ENCODE measurements at regions not wholly inside any gene's neighbourhood (a gene's known extent, or its start where the extent isn't known, plus 50 kb on each side); places are given as distances from the start of the nearest gene placed in this dataset.

DNA sequence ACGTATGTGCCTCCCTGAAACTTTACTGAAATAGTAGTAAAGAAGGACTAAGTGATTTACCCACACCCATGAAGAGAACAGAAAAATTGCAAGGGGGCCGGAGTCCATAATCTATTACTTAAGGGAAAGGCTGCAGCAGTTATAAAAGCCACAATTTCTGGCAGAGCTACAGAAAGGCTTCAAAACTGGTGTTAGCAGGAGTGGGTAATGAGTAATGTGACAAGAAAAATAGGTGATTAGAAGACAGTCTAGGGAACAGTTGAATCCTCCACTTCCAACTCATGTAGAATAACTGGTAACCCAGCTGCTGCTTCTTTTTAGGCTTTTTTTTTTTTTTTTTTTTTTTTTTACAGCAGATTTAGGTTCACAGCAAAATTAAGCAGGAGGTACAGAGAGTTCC is 413.3 kb downstream of the SFMBT2 start:
- no peak for DNase-seq
- Histone ChIP-seq H3K27me3 (no peaks in the 10 kb centered on the region), H3K36me3 (no peaks in the 10 kb centered on the region), H3K27ac (no peak overlapping the region), H3K9ac (ENCODE audit: low read depth in 2 of 2, low read length in 2 of 2) (no peak overlapping the region), H3K4me1 (no peaks in the 10 kb centered on the region), H3K9me3 (no peaks in the 10 kb centered on the region), H3K4me3 (no peak overlapping the region)
- intact Hi-C loops (cut with DNase I) = no loop called here
- no peak for TF ChIP-seq CTCF (IDR thresholded peaks at IDR 0.05)

GRCh38 chr10:6996431-6996830 is 414.4 kb downstream of the SFMBT2 start:
- H3K4me3 ChIP-seq = no peak overlapping the region
- no peak overlapping the region for H3K9ac ChIP-seq (ENCODE audit: low read depth in 2 of 2, low read length in 2 of 2)
- H3K36me3 ChIP-seq = no peaks in the 10 kb centered on the region
- no peak overlapping the region for H3K27ac ChIP-seq
- no peak for TF ChIP-seq CTCF (IDR thresholded peaks at IDR 0.05)
- intact Hi-C loops (cut with DNase I) = no loop called here
- H3K4me1 ChIP-seq = no peaks in the 10 kb centered on the region
- H3K9me3 ChIP-seq = no peaks in the 10 kb centered on the region
- no peak for DNase-seq
- no peaks in the 10 kb centered on the region for H3K27me3 ChIP-seq

GRCh38 chr10:6995831-6996230 is 415.0 kb downstream of the SFMBT2 start:
- Histone ChIP-seq H3K36me3 (no peaks in the 10 kb centered on the region), H3K4me3 (no peak overlapping the region), H3K27me3 (no peaks in the 10 kb centered on the region), H3K4me1 (no peaks in the 10 kb centered on the region), H3K9ac (ENCODE audit: low read depth in 2 of 2, low read length in 2 of 2) (no peak overlapping the region), H3K27ac (no peak overlapping the region), H3K9me3 (no peaks in the 10 kb centered on the region)
- no peak for TF ChIP-seq CTCF (IDR thresholded peaks at IDR 0.05)
- intact Hi-C loops (cut with DNase I) = no loop called here
- no peak for DNase-seq

DNA sequence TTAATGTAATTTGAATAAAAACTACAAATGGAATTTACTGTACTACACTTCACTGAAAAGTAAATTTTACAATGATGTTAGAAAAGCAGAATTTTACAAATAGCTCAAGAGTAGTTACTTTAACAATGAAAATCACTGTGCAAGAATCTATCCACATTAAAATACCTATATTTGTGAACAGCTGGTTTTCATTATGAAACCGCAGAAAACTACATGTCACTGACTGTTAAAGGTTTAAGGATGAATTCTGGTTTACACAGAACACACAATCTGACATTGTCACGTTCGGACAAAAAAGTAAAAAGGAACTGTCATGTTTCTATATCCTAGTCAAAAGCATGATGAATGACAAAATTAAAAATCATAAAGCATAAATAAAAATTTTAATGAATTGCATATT is 415.3 kb upstream of the PRKCQ start:
- Histone ChIP-seq H3K4me3 (no peak overlapping the region), H3K9me3 (no peaks in the 10 kb centered on the region), H3K27ac (no peak overlapping the region), H3K4me1 (no peaks in the 10 kb centered on the region), H3K27me3 (no peaks in the 10 kb centered on the region), H3K9ac (ENCODE audit: low read depth in 2 of 2, low read length in 2 of 2) (no peak overlapping the region), H3K36me3 (no peaks in the 10 kb centered on the region)
- DNase-seq = no peak
- TF ChIP-seq CTCF (IDR thresholded peaks at IDR 0.05) = no peak
- intact Hi-C loops (cut with DNase I) = no loop called here

DNA sequence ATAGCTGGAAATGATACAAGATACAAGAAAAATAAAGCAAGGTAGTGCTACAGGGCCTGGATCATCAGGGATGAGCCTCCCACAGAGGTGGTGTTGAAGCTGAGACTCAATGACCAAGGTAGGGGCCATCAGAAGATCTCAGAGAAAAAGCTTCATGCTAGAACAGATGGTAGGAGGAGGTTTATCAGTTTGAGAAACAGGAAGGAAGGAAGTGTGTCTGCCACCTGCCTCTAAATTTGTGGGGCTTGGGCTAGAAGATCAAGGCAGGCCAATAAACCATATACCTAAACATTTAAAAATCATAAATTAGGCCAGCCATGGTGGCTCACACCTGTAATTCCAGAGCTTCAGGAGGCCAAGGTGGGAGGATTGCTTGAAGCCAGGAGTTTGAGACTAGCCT is 410.8 kb upstream of the PRKCQ start:
- H3K9ac ChIP-seq (ENCODE audit: low read depth in 2 of 2, low read length in 2 of 2) = no peak overlapping the region
- H3K36me3 ChIP-seq = no peaks in the 10 kb centered on the region
- no peaks in the 10 kb centered on the region for H3K9me3 ChIP-seq
- no peak for TF ChIP-seq CTCF (IDR thresholded peaks at IDR 0.05)
- no peaks in the 10 kb centered on the region for H3K4me1 ChIP-seq
- no peak overlapping the region for H3K4me3 ChIP-seq
- H3K27me3 ChIP-seq = no peaks in the 10 kb centered on the region
- H3K27ac ChIP-seq = no peak overlapping the region
- DNase-seq = no peak
- intact Hi-C loops (cut with DNase I) = no loop called here

DNA sequence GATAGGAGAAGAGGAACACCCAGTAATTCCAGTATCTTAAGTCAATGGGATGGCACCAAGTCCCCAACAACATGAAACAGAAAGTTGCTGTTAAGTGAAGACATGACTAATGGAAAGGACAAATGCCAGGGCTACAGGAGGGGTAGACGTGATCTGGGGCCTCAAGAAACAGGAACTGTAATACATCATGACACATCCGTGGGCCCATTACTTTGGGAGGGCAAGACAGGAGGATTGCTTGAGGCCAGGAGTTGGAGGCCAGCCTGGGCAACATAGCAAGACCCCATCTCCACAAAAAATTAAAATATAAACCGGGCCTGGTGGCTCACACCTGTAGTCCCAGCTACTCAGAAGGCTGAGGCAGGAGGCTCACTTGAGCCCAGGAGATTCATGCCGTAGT is 408.6 kb upstream of the PRKCQ start:
- no peaks in the 10 kb centered on the region for H3K4me1 ChIP-seq
- H3K9ac ChIP-seq (ENCODE audit: low read depth in 2 of 2, low read length in 2 of 2) = no peak overlapping the region
- DNase-seq = no peak
- no peaks in the 10 kb centered on the region for H3K36me3 ChIP-seq
- no peak for TF ChIP-seq CTCF (IDR thresholded peaks at IDR 0.05)
- H3K9me3 ChIP-seq = no peaks in the 10 kb centered on the region
- H3K27me3 ChIP-seq = no peaks in the 10 kb centered on the region
- no peak overlapping the region for H3K27ac ChIP-seq
- intact Hi-C loops (cut with DNase I) = no loop called here
- H3K4me3 ChIP-seq = no peak overlapping the region
